ENCODE measurements at regions not wholly inside any gene's neighbourhood (a gene's known extent, or its start where the extent isn't known, plus 50 kb on each side); places are given as distances from the start of the nearest gene placed in this dataset.

GRCh38 chr2:128670066-128670465 lies 351.4 kb upstream of the HS6ST1 start:
- TF ChIP-seq TEAD4 (CRISPR knock-in tag; IDR thresholded peaks at IDR 0.05) (no peak), NFYB (CRISPR knock-in tag; conservative IDR thresholded peaks at IDR 0.05; ENCODE audit: low read depth) (no peak), E2F4 (CRISPR knock-in tag; IDR thresholded peaks at IDR 0.05; ENCODE audit: borderline replicate concordance, low read depth) (no peak), ZNF121 (CRISPR knock-in tag; IDR thresholded peaks at IDR 0.05) (no peak), CTCF (IDR thresholded peaks at IDR 0.05) (no peak), ELF4 (CRISPR knock-in tag; IDR thresholded peaks at IDR 0.05; ENCODE audit: low read depth) (no peak), FOXJ3 (CRISPR knock-in tag; IDR thresholded peaks at IDR 0.05; ENCODE audit: borderline replicate concordance) (no peak), ZNF219 (CRISPR knock-in tag; IDR thresholded peaks at IDR 0.05; ENCODE audit: borderline replicate concordance) (no peak), FOXP1 (CRISPR knock-in tag; IDR thresholded peaks at IDR 0.05; ENCODE audit: borderline replicate concordance) (no peak), E2F1 (CRISPR knock-in tag; IDR thresholded peaks at IDR 0.05) (no peak), GRHL2 (CRISPR knock-in tag; IDR thresholded peaks at IDR 0.05; ENCODE audit: insufficient replicate concordance, severe bottlenecking) (no peak), ZNF423 (CRISPR knock-in tag; IDR thresholded peaks at IDR 0.05) (no peak)
- TF ChIP-seq, protein P1, sequence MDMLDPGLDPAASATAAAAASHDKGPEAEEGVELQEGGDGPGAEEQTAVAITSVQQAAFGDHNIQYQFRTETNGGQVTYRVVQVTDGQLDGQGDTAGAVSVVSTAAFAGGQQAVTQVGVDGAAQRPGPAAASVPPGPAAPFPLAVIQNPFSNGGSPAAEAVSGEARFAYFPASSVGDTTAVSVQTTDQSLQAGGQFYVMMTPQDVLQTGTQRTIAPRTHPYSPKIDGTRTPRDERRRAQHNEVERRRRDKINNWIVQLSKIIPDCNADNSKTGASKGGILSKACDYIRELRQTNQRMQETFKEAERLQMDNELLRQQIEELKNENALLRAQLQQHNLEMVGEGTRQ (CRISPR knock-in tag; IDR thresholded peaks at IDR 0.05) = no peak
- TF ChIP-seq, protein P2, sequence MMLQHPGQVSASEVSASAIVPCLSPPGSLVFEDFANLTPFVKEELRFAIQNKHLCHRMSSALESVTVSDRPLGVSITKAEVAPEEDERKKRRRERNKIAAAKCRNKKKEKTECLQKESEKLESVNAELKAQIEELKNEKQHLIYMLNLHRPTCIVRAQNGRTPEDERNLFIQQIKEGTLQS (CRISPR knock-in tag; conservative IDR thresholded peaks at IDR 0.05) = no peak
